IPS-NIHi11 (cell line): ENCODE measurements at regions not wholly inside any gene's neighbourhood (a gene's known extent, or its start where the extent isn't known, plus 50 kb on each side); places are given as distances from the start of the nearest gene placed in this dataset.
"Not testable (repeated sequence)": the region's sequence is repeated elsewhere in the genome, so short reads cannot be mapped to it uniquely, and the experiment has no call there.

Experiments
- DNase-seq: peaks from one replicate; pipeline ENCODE4 v3.0.0; 2012; ENCODE audit warnings: mixed read lengths, low spot score

DNA sequence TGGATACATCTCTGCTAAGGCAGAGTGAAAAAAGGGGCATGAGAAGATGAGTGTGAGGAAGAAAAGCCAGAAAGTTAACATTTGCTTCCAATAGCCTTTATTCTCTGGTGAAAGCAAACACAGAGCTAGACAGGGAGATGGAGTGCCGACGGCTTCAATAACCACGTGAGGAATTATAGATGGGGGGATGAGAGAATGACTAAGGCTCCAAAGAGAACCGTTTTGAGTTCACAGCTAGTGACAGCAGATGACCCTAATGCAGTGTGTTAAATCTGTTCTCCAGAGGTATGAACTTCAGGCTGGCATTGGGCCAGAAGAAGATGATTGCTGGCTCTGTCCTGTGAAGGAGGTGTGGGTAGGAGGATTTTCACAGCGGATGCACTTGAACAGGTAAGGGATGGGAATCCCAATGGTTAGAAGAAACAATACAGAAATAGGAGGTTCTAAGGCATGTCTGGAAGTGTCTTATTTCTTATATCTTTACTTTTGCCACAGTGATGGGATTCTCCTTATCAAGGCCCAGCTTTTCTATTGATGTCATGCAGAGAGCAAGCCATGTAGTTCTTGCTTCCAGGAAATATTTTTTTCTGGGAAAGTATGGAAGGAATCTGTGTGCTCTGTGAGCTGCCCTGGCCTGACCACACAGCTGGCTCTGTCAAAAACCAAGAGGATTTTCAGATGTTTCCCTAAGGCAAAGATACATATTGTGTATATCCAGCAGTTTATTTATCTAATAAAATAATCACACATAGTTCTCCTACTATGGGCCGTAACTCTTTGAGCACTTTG lies 573.8 kb downstream of the LTN1 start:
- no peak for DNase-seq

GRCh38 chr21:28410256-28410655 lies 582.4 kb downstream of the LTN1 start:
- no peak for DNase-seq

DNA sequence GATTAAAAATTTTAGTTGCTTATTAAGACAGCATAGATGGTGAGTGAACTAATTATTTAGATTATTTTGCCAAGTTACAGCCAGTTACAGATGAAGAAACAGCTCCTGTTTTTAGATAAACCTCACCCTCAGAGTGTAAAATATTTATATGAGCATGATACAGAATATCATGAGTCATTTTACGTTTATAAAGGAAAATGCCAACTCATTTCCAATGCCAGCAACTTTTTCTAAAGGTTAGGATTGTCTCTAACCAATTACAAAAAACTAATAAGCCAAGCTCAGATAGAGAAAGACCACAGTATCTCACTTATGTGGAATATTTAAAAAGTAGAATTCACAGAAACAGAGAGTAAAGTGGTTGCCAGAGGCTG lies 590.1 kb downstream of the LTN1 start:
- DNase-seq, result no peak

DNA sequence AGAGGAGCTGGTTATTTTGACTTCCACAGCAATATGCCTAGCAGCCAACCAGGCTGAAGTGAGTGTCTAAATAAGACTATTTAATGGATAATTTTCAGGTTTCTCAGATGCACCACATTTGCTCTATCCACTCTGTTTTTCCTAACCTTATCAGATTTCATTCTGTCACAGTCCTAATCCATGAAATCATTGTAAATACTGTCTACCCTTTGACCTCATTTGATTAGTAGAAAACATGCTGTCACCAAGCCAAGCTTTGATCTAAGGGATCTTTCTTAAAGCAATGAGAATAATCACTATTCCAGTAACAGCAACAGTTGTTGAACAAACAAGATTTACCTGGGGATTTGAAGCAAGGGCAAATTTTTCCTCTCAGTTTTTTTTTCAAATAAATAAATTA lies 595.6 kb downstream of the LTN1 start:
- DNase-seq, result no peak

DNA sequence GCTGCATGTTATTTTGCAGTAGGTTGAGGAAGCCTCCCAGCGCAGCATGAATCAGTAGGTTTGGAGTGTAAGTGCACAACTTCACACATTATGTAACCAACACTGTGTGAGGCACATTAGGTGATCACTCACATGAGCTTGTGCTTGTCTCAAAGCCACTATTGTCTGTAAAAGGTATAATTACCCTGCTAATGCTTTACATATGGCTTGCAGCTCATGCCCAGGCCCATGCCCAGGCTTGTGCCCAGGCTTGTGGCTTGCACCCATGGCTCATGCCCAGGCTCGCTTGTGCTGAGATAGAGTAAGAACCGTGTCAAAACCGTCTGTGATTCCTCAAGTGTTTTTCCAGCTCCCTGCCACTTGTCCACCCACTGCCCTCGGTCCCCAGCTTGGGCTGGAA lies 596.3 kb downstream of the LTN1 start:
- no peak for DNase-seq

DNA sequence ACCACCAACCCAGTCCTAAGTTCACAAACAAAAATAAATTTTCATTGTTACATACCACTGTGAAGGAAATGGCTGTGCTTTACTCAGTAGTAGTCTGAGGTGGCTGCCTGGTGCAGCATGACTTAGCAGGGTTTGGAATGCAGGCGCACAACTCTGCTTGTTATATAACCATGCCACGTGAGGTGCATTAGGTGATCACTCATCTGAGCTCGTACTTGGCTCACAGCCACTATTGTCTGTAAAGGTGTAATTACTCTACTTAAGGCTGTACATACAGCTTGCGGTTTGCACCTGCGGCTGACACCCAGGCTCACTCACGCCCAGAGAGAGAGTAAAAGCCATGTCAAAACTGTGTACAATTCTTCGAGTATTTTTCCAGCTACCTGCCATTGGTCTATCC lies 599.4 kb downstream of the LTN1 start:
- DNase-seq, result peak; percentile 56

DNA sequence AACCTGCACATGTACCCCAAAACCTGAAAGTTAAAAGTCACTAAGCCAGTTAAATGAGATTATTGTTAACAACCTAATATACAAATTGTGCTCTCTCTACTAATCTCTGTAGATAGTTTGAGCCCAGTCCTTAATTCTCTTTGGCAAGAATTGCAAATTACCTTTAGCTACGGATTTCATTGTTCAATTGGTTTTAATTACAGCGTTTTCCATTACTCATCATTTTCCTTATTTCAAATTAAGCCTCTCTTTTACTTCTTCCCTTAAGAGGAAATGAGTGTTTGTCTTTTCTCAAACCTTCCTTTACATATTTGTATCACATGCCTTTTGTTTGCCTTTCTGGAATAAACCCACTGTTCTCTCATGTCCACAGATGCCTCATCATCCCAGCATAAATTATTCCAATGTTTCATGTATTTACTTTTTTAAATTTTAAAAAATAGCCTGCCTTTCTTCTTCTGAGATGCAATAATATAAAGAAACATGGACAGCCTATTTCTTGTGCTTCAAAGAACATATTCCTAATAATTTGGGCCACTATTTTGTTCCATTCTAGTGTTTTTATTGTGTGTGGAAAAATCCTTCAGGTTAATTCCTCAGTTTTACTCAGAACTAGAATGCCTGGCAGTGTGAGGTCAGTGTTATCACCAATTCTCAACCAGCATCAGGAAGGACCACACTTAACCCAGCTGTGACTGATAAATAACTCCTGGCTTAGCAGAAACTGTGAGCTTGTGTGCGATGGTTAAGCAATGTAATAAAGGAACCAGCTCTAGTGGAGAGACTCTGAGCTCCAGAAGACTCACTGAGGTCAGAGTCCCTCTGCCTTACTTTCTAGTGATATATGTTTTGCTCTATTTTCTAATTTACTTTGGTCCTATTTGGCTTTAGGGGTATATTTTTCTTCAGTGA lies 600.5 kb downstream of the LTN1 start:
- DNase-seq, result no peak

- no peak for DNase-seq
Observed at GRCh38 chr21:28387220-28387619, 605.5 kb downstream of the LTN1 start.

GRCh38 chr21:28385845-28386244 lies 606.8 kb downstream of the LTN1 start:
- no peak for DNase-seq

GRCh38 chr21:28381000-28381745 lies 611.5 kb downstream of the LTN1 start:
- not testable (repeated sequence) for DNase-seq

DNA sequence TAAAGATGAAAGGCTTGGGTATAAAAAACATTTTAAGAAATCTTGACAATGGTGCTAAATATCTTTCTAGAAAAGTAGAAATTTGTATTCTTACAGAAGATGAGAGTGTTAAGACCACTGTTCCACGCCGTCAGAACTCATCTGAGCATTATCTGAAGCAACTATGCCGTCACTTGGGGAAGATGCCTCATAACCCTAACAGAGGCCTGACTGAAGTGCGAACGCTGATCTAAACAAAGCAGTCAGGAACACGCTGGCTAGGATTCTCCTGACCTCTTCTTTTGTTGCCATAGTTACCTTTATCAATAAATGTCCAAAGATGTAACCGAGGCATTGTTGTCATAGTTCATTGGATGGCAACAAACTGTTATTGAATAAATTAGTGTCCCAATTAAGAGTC lies 612.4 kb downstream of the LTN1 start:
- no peak for DNase-seq

DNA sequence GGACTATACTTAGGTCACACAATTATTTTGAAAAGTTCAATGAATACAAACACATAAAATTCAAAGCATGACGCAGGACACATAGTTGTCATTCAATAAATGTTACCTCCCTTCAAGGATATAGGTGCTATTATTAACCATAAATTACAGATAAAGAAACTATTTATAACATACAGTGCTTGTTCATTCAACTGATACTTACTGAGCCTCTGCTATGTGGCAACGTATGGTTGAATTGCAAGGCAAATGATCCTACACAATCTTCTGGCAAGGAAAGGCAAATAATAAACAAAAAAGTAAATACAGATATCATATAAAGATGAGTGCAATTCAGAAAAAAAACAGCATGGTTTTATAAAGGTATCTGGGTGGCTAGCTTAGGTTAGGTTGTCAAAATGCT lies 614.7 kb downstream of the LTN1 start:
- no peak for DNase-seq

DNA sequence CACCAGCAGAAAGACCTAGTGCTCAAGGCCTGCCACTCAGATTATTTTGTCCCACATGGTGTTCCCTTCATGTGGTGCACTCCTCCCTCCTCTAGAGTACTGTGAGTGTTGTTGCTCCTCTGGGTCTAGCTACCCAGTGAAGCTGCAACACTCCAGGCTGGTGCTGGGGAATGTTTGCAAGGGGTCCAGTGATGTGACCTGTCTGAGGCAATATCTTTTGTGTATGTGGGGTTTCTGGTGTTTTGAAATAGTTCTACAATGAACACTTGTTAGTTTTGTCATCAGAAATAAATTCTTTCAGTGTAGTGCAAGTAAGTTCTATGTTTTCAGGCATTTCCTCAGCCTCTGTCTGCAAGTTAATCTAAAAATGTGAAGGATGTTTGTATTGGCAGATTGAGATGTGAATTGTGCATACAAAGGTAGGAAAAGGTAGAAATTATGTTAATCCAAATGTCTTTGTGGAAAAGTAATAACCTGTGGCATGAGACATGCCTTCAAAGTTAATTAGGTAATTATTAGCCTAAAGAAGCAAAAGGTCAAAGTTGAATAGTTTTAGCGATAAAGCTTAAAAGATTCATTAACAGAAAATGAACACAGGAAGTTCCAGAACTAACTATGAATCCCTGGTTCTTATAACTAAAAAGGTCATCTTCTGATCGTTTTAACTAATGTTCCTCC lies 616.8 kb downstream of the LTN1 start:
- no peak for DNase-seq

DNA sequence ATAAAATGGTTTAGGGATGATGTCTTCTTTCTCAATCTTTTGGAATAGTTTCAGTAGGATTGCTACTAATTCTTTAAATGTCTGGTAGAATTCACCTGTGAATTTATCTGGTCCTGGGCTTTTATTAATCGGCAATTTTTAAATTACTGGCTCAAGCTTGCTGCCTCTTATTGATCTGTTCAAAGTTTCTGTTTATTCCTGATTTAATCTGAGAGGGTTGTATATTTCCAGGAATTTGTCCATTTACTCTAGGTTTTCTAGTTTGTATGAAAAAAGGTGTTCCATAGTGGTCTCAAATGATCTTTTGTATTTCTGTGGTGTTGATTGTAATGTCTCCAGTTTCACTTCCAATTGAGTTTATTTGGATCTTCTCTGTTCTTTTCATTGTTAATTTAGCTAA lies 617.8 kb downstream of the LTN1 start:
- no peak for DNase-seq

DNA sequence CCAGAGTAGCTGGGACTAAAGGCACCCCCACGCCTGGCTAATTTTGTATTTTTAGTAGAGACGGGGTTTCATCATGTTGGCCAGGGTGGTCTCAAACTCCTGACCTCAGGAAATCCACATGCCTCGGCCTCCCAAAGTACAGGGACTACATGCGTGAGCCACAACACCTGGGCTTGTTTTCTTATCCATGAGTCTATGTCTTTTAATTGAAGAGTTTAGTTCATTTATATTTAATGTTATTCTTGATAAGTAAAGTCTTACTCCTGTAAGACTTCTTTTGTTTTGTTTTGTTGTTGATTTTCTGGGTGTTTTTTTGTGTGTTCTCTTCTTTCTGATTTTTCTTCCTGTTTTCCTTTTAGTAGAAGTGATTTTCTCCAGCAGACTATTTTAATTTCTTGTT lies 621.0 kb downstream of the LTN1 start:
- no peak for DNase-seq

GRCh38 chr21:28359300-28359699 lies 633.4 kb downstream of the LTN1 start:
- DNase-seq, result no peak

- no peak for DNase-seq
Observed at GRCh38 chr21:28358702-28359101, 634.0 kb downstream of the LTN1 start.

DNA sequence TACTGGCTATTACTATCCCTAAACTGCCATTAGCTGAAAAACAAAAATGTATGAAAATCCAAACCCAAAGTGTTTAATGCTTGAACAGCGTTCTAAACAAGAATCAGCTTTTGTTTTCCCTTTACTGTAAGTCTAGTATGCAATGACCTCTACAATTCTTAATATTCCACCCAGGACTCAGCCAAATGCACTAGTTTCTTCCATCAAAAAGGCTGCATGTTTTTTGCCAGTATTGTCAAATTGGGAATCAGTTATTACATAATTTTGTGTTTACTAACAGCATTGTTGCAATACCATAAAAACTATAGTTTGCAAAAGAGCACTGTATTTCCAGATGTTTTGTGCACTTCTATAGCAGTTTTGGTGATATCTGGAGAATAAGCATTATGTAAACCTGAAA lies 634.5 kb downstream of the LTN1 start:
- no peak for DNase-seq

- no peak for DNase-seq
Observed at GRCh38 chr21:28357743-28358142, 634.9 kb downstream of the LTN1 start.

- DNase-seq, result no peak
Observed at GRCh38 chr21:28356422-28356821, 636.3 kb downstream of the LTN1 start.

- no peak for DNase-seq
Observed at GRCh38 chr21:28345934-28346333, 646.7 kb downstream of the LTN1 start.

DNA sequence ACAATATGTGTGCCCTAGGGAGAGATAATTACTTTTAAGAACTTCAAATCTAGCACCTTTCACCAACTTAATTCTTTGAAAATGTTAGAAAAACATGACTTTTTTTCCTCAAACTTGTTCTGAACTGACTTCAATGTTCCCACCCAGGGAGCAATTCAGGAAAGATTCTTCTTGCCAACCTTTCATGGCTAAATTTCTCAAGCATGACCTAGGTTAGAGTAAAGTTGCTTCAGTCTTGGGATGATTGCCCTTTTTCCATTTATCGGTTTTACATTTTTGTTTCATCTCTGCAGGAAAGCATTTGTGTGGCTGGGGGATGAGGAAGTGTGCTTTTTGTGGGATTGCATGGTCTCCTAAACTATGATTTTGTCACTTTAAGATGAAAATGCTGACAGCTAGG lies 647.7 kb downstream of the LTN1 start:
- DNase-seq, result no peak
